HCT116 (cell line): ENCODE measurements at regions not wholly inside any gene's neighbourhood (a gene's known extent, or its start where the extent isn't known, plus 50 kb on each side); places are given as distances from the start of the nearest gene placed in this dataset.

ENCODE experiments used
- ATAC-seq: fragments of 200-7000 bp; cut with Tn5 transposase; 2 replicates; pipeline ENCODE4 v1.9.1; 2020; ENCODE audit warnings: mild to moderate bottlenecking, moderate library complexity
- BruUV-seq: library from RNA; stranded (reverse); fragments of 400-500 nt; replicated peaks from 2 replicates; lab custom pipeline; 2021; lab: Mats Ljungman, UMichigan
- CTCF ChIA-PET: fragments of 300-600 bp; sonication (Branson Sonifier 250); formaldehyde crosslinking; loops from one replicate; lab custom pipeline; 2021; ENCODE audit warnings: antibody characterized with exemption; lab: Charles Lee
- POLR2A ChIA-PET: fragments of 300-600, 350-600 bp; sonication (Branson Sonifier 250); formaldehyde crosslinking; loops from one replicate; lab custom pipeline; 2021; ENCODE audit warnings: antibody characterized with exemption; lab: Charles Lee
- RAD21 ChIA-PET, 2 experiments: fragments of 300-600 bp; sonication (Branson Sonifier 250); formaldehyde crosslinking; loops; one replicate each; lab custom pipeline; 2023; ENCODE audit warnings: low total read pairs in 2 of 2; ENCODE audit not compliant: uncharacterized antibody in 2 of 2, unreplicated experiment in 2 of 2, low non-redundant PET in 1 of 2; lab: Charles Lee
- DNase-seq: peaks from one replicate; pipeline ENCODE4 v3.0.0-alpha.2; 2010; ENCODE audit warnings: low read depth, low spot score
- H2AFZ ChIP-seq: fragments of 200-600 bp; shearing (Covaris generic), sonication (generic); 2 replicates; pipeline ENCODE4 v1.6.1; 2017; ENCODE audit warnings: low read depth, mixed run types, mixed read lengths, antibody characterized with exemption, low read length; ENCODE audit not compliant: poor library complexity, severe bottlenecking
- H3K27ac ChIP-seq: 2 replicates; pipeline ENCODE4 v1.5.1; 2012; ENCODE audit warnings: low read depth, low read length
- H3K27me3 ChIP-seq: fragments of 200-600 bp; sonication (generic); 2 replicates; pipeline ENCODE4 v1.6.1; 2016; ENCODE audit warnings: mixed run types, low read length, mixed read lengths; ENCODE audit not compliant: insufficient read depth
- H3K36me3 ChIP-seq, 2 experiments: fragments of 200-500 bp in 1 of 2; fragments of 200-600 bp in 1 of 2; sonication (Bioruptor generic) in 1 of 2; sonication (generic) in 1 of 2; 2 replicates each; pipeline versions ENCODE4 v1.5.1 to v1.6.1; 2014 to 2016; ENCODE audit warnings: low read length in 2 of 2, inconsistent platforms in 1 of 2, mixed read lengths in 1 of 2, mixed run types in 1 of 2; ENCODE audit not compliant: insufficient read depth in 2 of 2, control insufficient read depth in 1 of 2
- H3K4me1 ChIP-seq, 2 experiments: fragments of 200-600 bp in 1 of 2; sonication (generic) in 1 of 2; 2 replicates each; pipeline versions ENCODE4 v1.5.1 to v1.6.1; 2012 to 2017; ENCODE audit warnings: low read length in 2 of 2, inconsistent platforms in 1 of 2, mild to moderate bottlenecking in 1 of 2, mixed read lengths in 1 of 2, mixed run types in 1 of 2, moderate library complexity in 1 of 2; ENCODE audit not compliant: insufficient read depth in 2 of 2, control insufficient read depth in 1 of 2
- H3K4me2 ChIP-seq: fragments of 200-600 bp; sonication (generic); 2 replicates; pipeline ENCODE4 v1.6.1; 2017; ENCODE audit warnings: mixed run types, low read length, mixed read lengths
- H3K4me3 ChIP-seq, 2 experiments: fragments of 200-600 bp in 1 of 2; sonication (generic) in 1 of 2; replicated peaks in 1 of 2; 2 replicates each; pipeline ENCODE4 v1.5.1; 2011 to 2016; ENCODE audit warnings: low read length in 2 of 2, control low read depth in 1 of 2, low read depth in 1 of 2, mild to moderate bottlenecking in 1 of 2, mixed read lengths in 1 of 2, mixed run types in 1 of 2
- H3K79me2 ChIP-seq: fragments of 200-600 bp; sonication (generic); 2 replicates; pipeline ENCODE4 v1.6.1; 2017; ENCODE audit warnings: mild to moderate bottlenecking, mixed run types, low read length, moderate library complexity, mixed read lengths; ENCODE audit not compliant: insufficient read depth
- H3K9ac ChIP-seq: fragments of 200-600 bp; sonication (generic); 2 replicates; pipeline ENCODE4 v1.6.1; 2016; ENCODE audit warnings: low read length, mixed read lengths
- H3K9me2 ChIP-seq: fragments of 200-600 bp; sonication (generic), shearing (Covaris generic); 2 replicates; pipeline ENCODE4 v1.6.1; 2017; ENCODE audit warnings: mixed run types, mild to moderate bottlenecking, moderate library complexity; ENCODE audit not compliant: insufficient read depth
- H3K9me3 ChIP-seq, 2 experiments: fragments of 200-500 bp in 1 of 2; fragments of 200-600 bp in 1 of 2; sonication (Bioruptor generic) in 1 of 2; sonication (generic) in 1 of 2; 2 replicates each; pipeline ENCODE4 v1.6.1; 2014 to 2017; ENCODE audit warnings: low read length in 2 of 2, mixed read lengths in 2 of 2, inconsistent platforms in 1 of 2, low read depth in 1 of 2, mild to moderate bottlenecking in 1 of 2, mixed run types in 1 of 2, moderate library complexity in 1 of 2; ENCODE audit not compliant: control insufficient read depth in 1 of 2, insufficient read depth in 1 of 2
- H4K20me1 ChIP-seq: fragments of 200-600 bp; sonication (generic), shearing (Covaris generic); 2 replicates; pipeline ENCODE4 v1.6.1; 2017; ENCODE audit warnings: mixed run types, mild to moderate bottlenecking, moderate library complexity; ENCODE audit not compliant: insufficient read depth
- ELF1 ChIP-seq: IDR thresholded peaks from 2 replicates; pipeline ENCODE4 v1.6.1; 2012; ENCODE audit warnings: low read depth, borderline replicate concordance
- EZH2 ChIP-seq: fragments of 200-600 bp; sonication (generic); IDR thresholded peaks from 2 replicates; pipeline ENCODE4 v1.6.1; 2017; ENCODE audit warnings: antibody characterized with exemption, mixed run types
- EZH2phosphoT487 ChIP-seq: fragments of 200-600 bp; IDR thresholded peaks from 2 replicates; pipeline ENCODE4 v1.6.1; 2018; ENCODE audit warnings: antibody characterized with exemption, borderline replicate concordance
- FOSL1 ChIP-seq: IDR thresholded peaks from 2 replicates; pipeline ENCODE4 v1.6.1; 2012; ENCODE audit warnings: low read depth
- JUND ChIP-seq: IDR thresholded peaks from 2 replicates; pipeline ENCODE4 v1.6.1; 2012
- POLR2AphosphoS5 ChIP-seq: IDR thresholded peaks from 2 replicates; pipeline ENCODE4 v1.6.1; 2011; ENCODE audit warnings: mild to moderate bottlenecking, low read depth, low read length, moderate library complexity
- REST ChIP-seq: IDR thresholded peaks from 2 replicates; pipeline ENCODE4 v1.6.1; 2012; ENCODE audit warnings: low read depth
- SRF ChIP-seq: IDR thresholded peaks from 2 replicates; pipeline ENCODE4 v1.6.1; 2012; ENCODE audit warnings: low read depth
- TCF7L2 ChIP-seq: IDR thresholded peaks from 2 replicates; pipeline ENCODE4 v1.7.0; 2011; ENCODE audit warnings: borderline replicate concordance, inconsistent platforms; ENCODE audit not compliant: insufficient read depth, insufficient read length; ENCODE audit errors: extremely low read depth
- YY1 ChIP-seq: IDR thresholded peaks from 2 replicates; pipeline ENCODE4 v1.6.1; 2011; ENCODE audit warnings: low read length, low read depth, moderate library complexity, mild to moderate bottlenecking; ENCODE audit not compliant: insufficient replicate concordance; ENCODE audit errors: extremely low read depth
- ZNF274 ChIP-seq: fragments of 200-500 bp; sonication (Bioruptor generic); IDR thresholded peaks from 2 replicates; pipeline ENCODE4 v1.6.1; 2014; ENCODE audit warnings: mild to moderate bottlenecking, low read depth, low read length, inconsistent platforms
- intact Hi-C: fragments of 100-400 bp; cut with micrococcal nuclease; formaldehyde crosslinking; loops from 2 replicates; pipeline ENCODE4 v1.10.0; 2022

- TF ChIP-seq REST (no peak), TCF7L2 (no peak), FOSL1 (no peak), ZNF274 (no peak), JUND (no peak), EZH2phosphoT487 (no peak), SRF (no peak), EZH2 (no peak), POLR2AphosphoS5 (no peak), ELF1 (no peak)
Measured at GRCh38 chr10:4330636-4331035, 495.4 kb upstream of the AKR1E2 start (continued).

GRCh38 chr10:4329225-4329624 is 496.8 kb upstream of the AKR1E2 start:
- TF ChIP-seq YY1 (no peak), REST (no peak)
- TF ChIP-seq, all 23 proteins: peak for 0
- DNase-seq (no peak), ATAC-seq (no peak)
- Histone ChIP-seq H3K4me1 (peaks cover 0 to 10% of the 10 kb centered on the region in 2 experiments; a peak in 2 of 4 replicates), H2AFZ (no peak overlapping the region), H3K4me3 (no peak overlapping the region), H3K9me2 (no peaks in the 10 kb centered on the region), H3K36me3 (no peaks in the 10 kb centered on the region), H4K20me1 (no peaks in the 10 kb centered on the region), H3K27ac (no peak overlapping the region), H3K9ac (no peak overlapping the region), H3K27me3 (no peaks in the 10 kb centered on the region), H3K79me2 (no peaks in the 10 kb centered on the region), H3K4me2 (no peak overlapping the region), H3K9me3 (no peaks in the 10 kb centered on the region)
- ChIA-PET RAD21 (no interaction called here), POLR2A (no interaction called here), CTCF (no interaction called here)
- no TSS peak for BruUV-seq
- intact Hi-C loops: loop anchor here (5.0 kb wide), 1 partner anchor 1097 kb away; no protein-coding TSS in a partner anchor
